ENCODE measurements at regions not wholly inside any gene's neighbourhood (a gene's known extent, or its start where the extent isn't known, plus 50 kb on each side); places are given as distances from the start of the nearest gene placed in this dataset.

DNA sequence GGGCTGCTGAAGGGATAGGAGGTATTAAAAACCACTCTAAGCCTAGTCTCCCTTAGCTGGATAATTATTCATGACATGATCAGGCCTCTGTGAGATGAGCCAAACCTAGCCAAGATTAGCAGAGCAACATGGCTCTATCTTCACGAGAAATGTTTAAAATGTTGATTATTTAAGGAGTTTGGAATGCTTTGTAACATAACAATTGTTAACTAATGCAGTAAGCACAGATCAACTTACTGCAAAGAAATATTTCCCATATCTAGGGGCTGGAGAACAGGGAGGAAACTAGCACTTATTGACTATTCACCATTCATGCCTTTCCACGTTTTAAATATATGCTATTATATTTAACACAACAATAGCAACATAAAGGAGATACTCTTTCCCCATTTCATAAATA lies 833.7 kb upstream of the CHAC2 start:
- no peak for DNase-seq
- TF ChIP-seq CTCF (IDR thresholded peaks at IDR 0.05) (no peak), POLR2A (IDR thresholded peaks at IDR 0.05) (no peak), EP300 (IDR thresholded peaks at IDR 0.05) (no peak)
- Histone ChIP-seq H3K9me3 (no peaks in the 10 kb centered on the region), H3K4me1 (ENCODE audit: insufficient read depth) (no peaks in the 10 kb centered on the region), H3K27me3 (no peaks in the 10 kb centered on the region), H3K4me3 (no peak overlapping the region), H3K27ac (no peak overlapping the region), H3K36me3 (no peaks in the 10 kb centered on the region)
- WGBS, 3 donors: 2 to 7% (median 6%) methylated on average over 2 of the region's 2 CpGs
- intact Hi-C loops (cut with DNase I): no loop called here

- intact Hi-C loops (cut with DNase I): no loop called here
- 77 to 84% (median 82%) methylated on average over 1 of the region's 1 CpG for WGBS, 3 donors
- no peak for DNase-seq
- no peaks in the 10 kb centered on the region for H3K27me3 ChIP-seq
- H3K4me1 ChIP-seq (ENCODE audit: insufficient read depth): no peaks in the 10 kb centered on the region
- H3K4me3 ChIP-seq: no peak overlapping the region
- no peak overlapping the region for H3K27ac ChIP-seq
- no peaks in the 10 kb centered on the region for H3K36me3 ChIP-seq
- TF ChIP-seq EP300 (IDR thresholded peaks at IDR 0.05) (no peak), POLR2A (IDR thresholded peaks at IDR 0.05) (no peak), CTCF (IDR thresholded peaks at IDR 0.05) (no peak)
- no peaks in the 10 kb centered on the region for H3K9me3 ChIP-seq
Measured at GRCh38 chr2:52931660-52932059, 835.9 kb upstream of the CHAC2 start.

DNA sequence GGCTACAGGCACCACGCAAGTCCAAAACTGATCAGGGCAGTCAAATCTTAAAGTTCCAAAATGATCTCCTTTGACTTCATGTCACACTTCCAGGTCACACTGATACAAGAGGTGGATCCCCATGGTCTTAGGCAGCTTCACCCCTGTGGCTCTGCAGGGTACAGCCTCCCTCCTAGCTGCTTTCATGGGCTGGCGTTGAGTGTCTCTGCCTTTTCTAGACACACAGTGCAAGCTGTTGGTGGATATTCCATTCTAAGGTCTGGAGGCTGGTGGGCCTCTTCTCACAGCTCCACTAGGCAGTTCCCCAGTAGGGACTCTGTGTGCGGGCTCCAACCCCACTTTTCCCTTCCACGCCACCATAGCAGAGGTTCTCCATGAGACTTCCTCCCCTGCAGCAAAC lies 838.2 kb upstream of the CHAC2 start:
- WGBS, 3 donors: 96 to 97% (median 96%) methylated on average over 4 of the region's 4 CpGs
- H3K4me1 ChIP-seq (ENCODE audit: insufficient read depth): no peaks in the 10 kb centered on the region
- H3K27me3 ChIP-seq: no peaks in the 10 kb centered on the region
- H3K4me3 ChIP-seq: no peak overlapping the region
- H3K9me3 ChIP-seq: no peaks in the 10 kb centered on the region
- intact Hi-C loops (cut with DNase I): no loop called here
- no peak for TF ChIP-seq EP300 (IDR thresholded peaks at IDR 0.05)
- TF ChIP-seq CTCF (IDR thresholded peaks at IDR 0.05): no peak
- no peak for TF ChIP-seq POLR2A (IDR thresholded peaks at IDR 0.05)
- H3K27ac ChIP-seq: no peak overlapping the region
- DNase-seq: no peak
- H3K36me3 ChIP-seq: no peaks in the 10 kb centered on the region

GRCh38 chr2:52919673-52920072 lies 847.9 kb upstream of the CHAC2 start:
- Histone ChIP-seq H3K27ac (no peak overlapping the region), H3K9me3 (no peaks in the 10 kb centered on the region), H3K36me3 (no peaks in the 10 kb centered on the region), H3K4me1 (ENCODE audit: insufficient read depth) (no peaks in the 10 kb centered on the region), H3K27me3 (no peaks in the 10 kb centered on the region), H3K4me3 (no peak overlapping the region)
- TF ChIP-seq EP300 (IDR thresholded peaks at IDR 0.05) (no peak), CTCF (IDR thresholded peaks at IDR 0.05) (no peak), POLR2A (IDR thresholded peaks at IDR 0.05) (no peak)
- WGBS, 3 donors: 62 to 75% (median 73%) methylated on average over 4 of the region's 4 CpGs
- DNase-seq: no peak
- intact Hi-C loops (cut with DNase I): no loop called here

DNA sequence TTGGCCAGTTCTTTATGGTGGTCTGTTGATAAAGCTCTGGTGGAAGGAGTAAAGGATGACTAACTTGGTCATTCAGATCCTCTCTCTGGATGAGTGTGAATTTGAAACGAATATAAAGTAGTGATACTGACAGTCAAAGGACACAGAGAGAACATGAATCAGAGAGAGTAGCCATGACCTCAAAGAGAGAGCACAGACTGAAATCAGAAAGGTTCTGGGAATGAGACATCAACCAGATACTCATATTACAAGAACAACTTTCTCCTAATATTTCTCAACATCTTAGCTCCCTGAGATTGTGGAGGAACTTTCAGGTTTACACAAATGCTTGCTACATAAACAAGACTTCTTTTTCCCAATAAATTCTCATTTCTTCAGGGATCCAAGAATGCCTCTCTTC lies 849.1 kb upstream of the CHAC2 start:
- intact Hi-C loops (cut with DNase I): no loop called here
- H3K36me3 ChIP-seq: no peaks in the 10 kb centered on the region

More for the DNA sequence above, 849.1 kb upstream of the CHAC2 start:
- TF ChIP-seq EP300 (IDR thresholded peaks at IDR 0.05) (no peak), POLR2A (IDR thresholded peaks at IDR 0.05) (no peak), CTCF (IDR thresholded peaks at IDR 0.05) (no peak)
- H3K27me3 ChIP-seq: no peaks in the 10 kb centered on the region
- no peak for DNase-seq
- no peak overlapping the region for H3K27ac ChIP-seq
- H3K9me3 ChIP-seq: no peaks in the 10 kb centered on the region
- H3K4me3 ChIP-seq: no peak overlapping the region
- WGBS, 3 donors: 28 to 44% (median 41%) methylated on average over 1 of the region's 1 CpG
- H3K4me1 ChIP-seq (ENCODE audit: insufficient read depth): no peaks in the 10 kb centered on the region
